SK-N-MC (cell line): ENCODE measurements at regions not wholly inside any gene's neighbourhood (a gene's known extent, or its start where the extent isn't known, plus 50 kb on each side); places are given as distances from the start of the nearest gene placed in this dataset.

Source experiments
- EZH2 ChIP-seq: fragments of 200-600 bp; sonication (generic); IDR thresholded peaks from one replicate; pipeline ENCODE4 v1.6.1; 2017; ENCODE audit warnings: antibody characterized with exemption
- POLR2AphosphoS5 ChIP-seq: IDR thresholded peaks from 2 replicates; pipeline ENCODE4 v1.6.1; 2012; ENCODE audit warnings: mild to moderate bottlenecking, low read depth, low read length, borderline replicate concordance

GRCh38 chr6:141282263-141282662, 850.5 kb upstream of the GJE1 start:
- no peak for TF ChIP-seq POLR2AphosphoS5
- TF ChIP-seq EZH2 = no peak
